ENCODE measurements at regions not wholly inside any gene's neighbourhood (a gene's known extent, or its start where the extent isn't known, plus 50 kb on each side); places are given as distances from the start of the nearest gene placed in this dataset.
A peak's percentile ranks its signal among the peaks of the same experiment; 100 is the strongest.
"Not testable (repeated sequence)": the region's sequence is repeated elsewhere in the genome, so short reads cannot be mapped to it uniquely, and the experiment has no call there.

GRCh38 chr12:5168148-5168547 lies 124.5 kb downstream of the KCNA5 start:
- TF ChIP-seq, protein P1, sequence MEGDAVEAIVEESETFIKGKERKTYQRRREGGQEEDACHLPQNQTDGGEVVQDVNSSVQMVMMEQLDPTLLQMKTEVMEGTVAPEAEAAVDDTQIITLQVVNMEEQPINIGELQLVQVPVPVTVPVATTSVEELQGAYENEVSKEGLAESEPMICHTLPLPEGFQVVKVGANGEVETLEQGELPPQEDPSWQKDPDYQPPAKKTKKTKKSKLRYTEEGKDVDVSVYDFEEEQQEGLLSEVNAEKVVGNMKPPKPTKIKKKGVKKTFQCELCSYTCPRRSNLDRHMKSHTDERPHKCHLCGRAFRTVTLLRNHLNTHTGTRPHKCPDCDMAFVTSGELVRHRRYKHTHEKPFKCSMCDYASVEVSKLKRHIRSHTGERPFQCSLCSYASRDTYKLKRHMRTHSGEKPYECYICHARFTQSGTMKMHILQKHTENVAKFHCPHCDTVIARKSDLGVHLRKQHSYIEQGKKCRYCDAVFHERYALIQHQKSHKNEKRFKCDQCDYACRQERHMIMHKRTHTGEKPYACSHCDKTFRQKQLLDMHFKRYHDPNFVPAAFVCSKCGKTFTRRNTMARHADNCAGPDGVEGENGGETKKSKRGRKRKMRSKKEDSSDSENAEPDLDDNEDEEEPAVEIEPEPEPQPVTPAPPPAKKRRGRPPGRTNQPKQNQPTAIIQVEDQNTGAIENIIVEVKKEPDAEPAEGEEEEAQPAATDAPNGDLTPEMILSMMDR (IDR thresholded peaks at IDR 0.05; ENCODE audit: insufficient read depth, low read length, severe bottlenecking), result no peak
- no peaks in the 10 kb centered on the region for H3K36me3 ChIP-seq (ENCODE audit: control insufficient read depth, insufficient read depth, low read length)
- FAIRE-seq, result peak; percentile 23
- no peaks in the 10 kb centered on the region for H3K27me3 ChIP-seq (ENCODE audit: control insufficient read depth, insufficient read depth, low read length)
- H3K4me3 ChIP-seq (ENCODE audit: low read depth, low read length), result no peak overlapping the region
- DNase-seq (ENCODE audit: low read depth), result no peak

- TF ChIP-seq, protein P1 (IDR thresholded peaks at IDR 0.05; ENCODE audit: insufficient read depth, low read length, severe bottlenecking), result no peak
- H3K36me3 ChIP-seq (ENCODE audit: control insufficient read depth, insufficient read depth, low read length), result no peaks in the 10 kb centered on the region
- FAIRE-seq (no peak), DNase-seq (ENCODE audit: low read depth) (no peak)
- no peaks in the 10 kb centered on the region for H3K27me3 ChIP-seq (ENCODE audit: control insufficient read depth, insufficient read depth, low read length)
- no peak overlapping the region for H3K4me3 ChIP-seq (ENCODE audit: low read depth, low read length)
These were observed 127.2 kb downstream of the KCNA5 start for GRCh38 chr12:5170844-5171243.

GRCh38 chr12:5171701-5172100 lies 128.0 kb downstream of the KCNA5 start:
- H3K4me3 ChIP-seq (ENCODE audit: low read depth, low read length), result no peak overlapping the region
- no peak for FAIRE-seq
- TF ChIP-seq, protein P1 (IDR thresholded peaks at IDR 0.05; ENCODE audit: insufficient read depth, low read length, severe bottlenecking), result peak; percentile 71
- no peaks in the 10 kb centered on the region for H3K27me3 ChIP-seq (ENCODE audit: control insufficient read depth, insufficient read depth, low read length)
- no peaks in the 10 kb centered on the region for H3K36me3 ChIP-seq (ENCODE audit: control insufficient read depth, insufficient read depth, low read length)
- DNase-seq (ENCODE audit: low read depth), result peak; percentile 49

- no peaks in the 10 kb centered on the region for H3K27me3 ChIP-seq (ENCODE audit: control insufficient read depth, insufficient read depth, low read length)
- no peak overlapping the region for H3K4me3 ChIP-seq (ENCODE audit: low read depth, low read length)
- TF ChIP-seq, protein P1 (IDR thresholded peaks at IDR 0.05; ENCODE audit: insufficient read depth, low read length, severe bottlenecking), result no peak
- FAIRE-seq, result no peak
- DNase-seq (ENCODE audit: low read depth), result no peak
- H3K36me3 ChIP-seq (ENCODE audit: control insufficient read depth, insufficient read depth, low read length), result no peaks in the 10 kb centered on the region
These were observed 129.2 kb downstream of the KCNA5 start for GRCh38 chr12:5172886-5173285.

- Histone ChIP-seq H3K4me3 (ENCODE audit: low read depth, low read length) (no peak overlapping the region), H3K36me3 (ENCODE audit: control insufficient read depth, insufficient read depth, low read length) (no peaks in the 10 kb centered on the region), H3K27me3 (ENCODE audit: control insufficient read depth, insufficient read depth, low read length) (no peaks in the 10 kb centered on the region)
- no peak for DNase-seq (ENCODE audit: low read depth)
- TF ChIP-seq, protein P1 (IDR thresholded peaks at IDR 0.05; ENCODE audit: insufficient read depth, low read length, severe bottlenecking), result no peak
- no peak for FAIRE-seq
These were observed 129.9 kb downstream of the KCNA5 start for GRCh38 chr12:5173511-5174011.

GRCh38 chr12:5175415-5175814 lies 131.7 kb downstream of the KCNA5 start:
- H3K36me3 ChIP-seq (ENCODE audit: control insufficient read depth, insufficient read depth, low read length); DNase-seq (ENCODE audit: low read depth); H3K27me3 ChIP-seq (ENCODE audit: control insufficient read depth, insufficient read depth, low read length); H3K4me3 ChIP-seq (ENCODE audit: low read depth, low read length); FAIRE-seq: not testable (repeated sequence)
